HG03280 (cell line): ENCODE measurements at regions not wholly inside any gene's neighbourhood (a gene's known extent, or its start where the extent isn't known, plus 50 kb on each side); places are given as distances from the start of the nearest gene placed in this dataset.

Experiments
- ATAC-seq: cut with Tn5 transposase; IDR thresholded peaks from one replicate; pipeline ENCODE4 v1.9.1; 2021; ENCODE audit warnings: mild to moderate bottlenecking, moderate library complexity; ENCODE audit not compliant: unreplicated experiment

GRCh38 chr1:67635055-67635809 is 49.8 kb upstream of the GADD45A start:
- ATAC-seq = no peak
